ES-I3 (cell line): ENCODE measurements at regions not wholly inside any gene's neighbourhood (a gene's known extent, or its start where the extent isn't known, plus 50 kb on each side); places are given as distances from the start of the nearest gene placed in this dataset.

ENCODE experiments used
- H3K36me3 ChIP-seq: 2 replicates; pipeline ENCODE4 v1.6.1; 2013; ENCODE audit warnings: mild to moderate bottlenecking, low read length, control low read depth, moderate library complexity; ENCODE audit not compliant: insufficient read depth
- H3K4me1 ChIP-seq: 2 replicates; pipeline ENCODE4 v1.6.1; 2013; ENCODE audit warnings: mild to moderate bottlenecking, control low read depth, low read length; ENCODE audit not compliant: insufficient read depth
- H3K9ac ChIP-seq: 2 replicates; pipeline ENCODE4 v1.6.1; 2013; ENCODE audit warnings: low read depth, mild to moderate bottlenecking, low read length, moderate library complexity
- H3K9me3 ChIP-seq: 2 replicates; pipeline ENCODE4 v1.6.1; 2013; ENCODE audit warnings: mild to moderate bottlenecking, low read length, moderate library complexity; ENCODE audit not compliant: control insufficient read depth, insufficient read depth

- Histone ChIP-seq H3K36me3 (no peaks in the 10 kb centered on the region), H3K9ac (no peak overlapping the region), H3K9me3 (no peaks in the 10 kb centered on the region), H3K4me1 (no peaks in the 10 kb centered on the region)
Observed at GRCh38 chr5:92402956-92403702, 1020.0 kb upstream of the ARRDC3 start.

GRCh38 chr5:92402045-92402444 lies 1018.9 kb upstream of the ARRDC3 start:
- Histone ChIP-seq H3K36me3 (no peaks in the 10 kb centered on the region), H3K9ac (no peak overlapping the region), H3K4me1 (no peaks in the 10 kb centered on the region), H3K9me3 (no peaks in the 10 kb centered on the region)

- Histone ChIP-seq H3K36me3 (no peaks in the 10 kb centered on the region), H3K9ac (no peak overlapping the region), H3K9me3 (no peaks in the 10 kb centered on the region), H3K4me1 (no peaks in the 10 kb centered on the region)
Observed at GRCh38 chr5:92401492-92401891, 1018.4 kb upstream of the ARRDC3 start.

GRCh38 chr5:92394936-92395335 lies 1011.8 kb upstream of the ARRDC3 start:
- Histone ChIP-seq H3K4me1 (no peaks in the 10 kb centered on the region), H3K9ac (no peak overlapping the region), H3K9me3 (no peaks in the 10 kb centered on the region), H3K36me3 (no peaks in the 10 kb centered on the region)

- no peaks in the 10 kb centered on the region for H3K4me1 ChIP-seq
Observed at GRCh38 chr5:92390657-92391056, 1007.5 kb upstream of the ARRDC3 start.

GRCh38 chr5:92380069-92380770 lies 997.1 kb upstream of the ARRDC3 start:
- no peaks in the 10 kb centered on the region for H3K9me3 ChIP-seq
- H3K36me3 ChIP-seq: no peaks in the 10 kb centered on the region
- H3K4me1 ChIP-seq: peaks cover 23% of the 10 kb centered on the region
- H3K9ac ChIP-seq: no peak overlapping the region

More at GRCh38 chr5:92390657-92391056, 1007.5 kb upstream of the ARRDC3 start:
- no peaks in the 10 kb centered on the region for H3K9me3 ChIP-seq
- H3K9ac ChIP-seq: no peak overlapping the region
- no peaks in the 10 kb centered on the region for H3K36me3 ChIP-seq

- H3K9ac ChIP-seq: no peak overlapping the region
- no peaks in the 10 kb centered on the region for H3K9me3 ChIP-seq
- peaks cover 23% of the 10 kb centered on the region for H3K4me1 ChIP-seq
- no peaks in the 10 kb centered on the region for H3K36me3 ChIP-seq
Observed at GRCh38 chr5:92378966-92379611, 996.0 kb upstream of the ARRDC3 start.

- Histone ChIP-seq H3K4me1 (peaks cover 22% of the 10 kb centered on the region; the same call in 1 of the 2 replicates), H3K9me3 (no peaks in the 10 kb centered on the region), H3K9ac (no peak overlapping the region), H3K36me3 (no peaks in the 10 kb centered on the region)
Observed at GRCh38 chr5:92374859-92375258, 991.7 kb upstream of the ARRDC3 start.

- H3K36me3 ChIP-seq: no peaks in the 10 kb centered on the region
- H3K9ac ChIP-seq: no peak overlapping the region
- H3K9me3 ChIP-seq: no peaks in the 10 kb centered on the region
- H3K4me1 ChIP-seq: peaks cover 6% of the 10 kb centered on the region; the same call in 1 of the 2 replicates
Observed at GRCh38 chr5:92372766-92373165, 989.6 kb upstream of the ARRDC3 start.

GRCh38 chr5:92371889-92372235 lies 988.7 kb upstream of the ARRDC3 start:
- Histone ChIP-seq H3K4me1 (peaks cover 6% of the 10 kb centered on the region; the same call in 1 of the 2 replicates), H3K9me3 (no peaks in the 10 kb centered on the region), H3K36me3 (no peaks in the 10 kb centered on the region)

GRCh38 chr5:92371171-92371888 lies 988.2 kb upstream of the ARRDC3 start:
- peaks cover 6% of the 10 kb centered on the region; the same call in 1 of the 2 replicates for H3K4me1 ChIP-seq
- no peaks in the 10 kb centered on the region for H3K9me3 ChIP-seq
- no peak overlapping the region for H3K9ac ChIP-seq
- H3K36me3 ChIP-seq: no peaks in the 10 kb centered on the region

More at GRCh38 chr5:92371889-92372235, 988.7 kb upstream of the ARRDC3 start:
- no peak overlapping the region for H3K9ac ChIP-seq

GRCh38 chr5:92370032-92370431 lies 986.9 kb upstream of the ARRDC3 start:
- H3K9ac ChIP-seq: no peak overlapping the region
- no peaks in the 10 kb centered on the region; the same call in 1 of the 2 replicates for H3K9me3 ChIP-seq
- peaks cover 6% of the 10 kb centered on the region; the same call in 1 of the 2 replicates for H3K4me1 ChIP-seq
- H3K36me3 ChIP-seq: no peaks in the 10 kb centered on the region

- Histone ChIP-seq H3K9me3 (no peaks in the 10 kb centered on the region; the same call in 1 of the 2 replicates), H3K9ac (no peak overlapping the region), H3K4me1 (peaks cover 6% of the 10 kb centered on the region; the same call in 1 of the 2 replicates), H3K36me3 (no peaks in the 10 kb centered on the region)
Observed at GRCh38 chr5:92369587-92369986, 986.5 kb upstream of the ARRDC3 start.

GRCh38 chr5:92364986-92365550 lies 982.0 kb upstream of the ARRDC3 start:
- Histone ChIP-seq H3K36me3 (no peaks in the 10 kb centered on the region), H3K4me1 (no peaks in the 10 kb centered on the region), H3K9ac (no peak overlapping the region), H3K9me3 (no peaks in the 10 kb centered on the region; the same call in 1 of the 2 replicates)
